ENCODE measurements at regions not wholly inside any gene's neighbourhood (a gene's known extent, or its start where the extent isn't known, plus 50 kb on each side); places are given as distances from the start of the nearest gene placed in this dataset.

GRCh38 chr2:71928734-71929481, 218.8 kb downstream of the CYP26B1 start:
- TF ChIP-seq, protein P1, sequence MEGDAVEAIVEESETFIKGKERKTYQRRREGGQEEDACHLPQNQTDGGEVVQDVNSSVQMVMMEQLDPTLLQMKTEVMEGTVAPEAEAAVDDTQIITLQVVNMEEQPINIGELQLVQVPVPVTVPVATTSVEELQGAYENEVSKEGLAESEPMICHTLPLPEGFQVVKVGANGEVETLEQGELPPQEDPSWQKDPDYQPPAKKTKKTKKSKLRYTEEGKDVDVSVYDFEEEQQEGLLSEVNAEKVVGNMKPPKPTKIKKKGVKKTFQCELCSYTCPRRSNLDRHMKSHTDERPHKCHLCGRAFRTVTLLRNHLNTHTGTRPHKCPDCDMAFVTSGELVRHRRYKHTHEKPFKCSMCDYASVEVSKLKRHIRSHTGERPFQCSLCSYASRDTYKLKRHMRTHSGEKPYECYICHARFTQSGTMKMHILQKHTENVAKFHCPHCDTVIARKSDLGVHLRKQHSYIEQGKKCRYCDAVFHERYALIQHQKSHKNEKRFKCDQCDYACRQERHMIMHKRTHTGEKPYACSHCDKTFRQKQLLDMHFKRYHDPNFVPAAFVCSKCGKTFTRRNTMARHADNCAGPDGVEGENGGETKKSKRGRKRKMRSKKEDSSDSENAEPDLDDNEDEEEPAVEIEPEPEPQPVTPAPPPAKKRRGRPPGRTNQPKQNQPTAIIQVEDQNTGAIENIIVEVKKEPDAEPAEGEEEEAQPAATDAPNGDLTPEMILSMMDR (IDR thresholded peaks at IDR 0.05; ENCODE audit: low read depth, low read length): no peak
- no peaks in the 10 kb centered on the region for H3K36me3 ChIP-seq
- H3K9me3 ChIP-seq (ENCODE audit: low read depth): no peaks in the 10 kb centered on the region
- H3K27ac ChIP-seq: no peak overlapping the region
- H3K4me3 ChIP-seq: no peak overlapping the region
- H3K27me3 ChIP-seq: no peaks in the 10 kb centered on the region
- DNase-seq (ENCODE audit: low read depth in 1 of 2, low spot score in 1 of 2): no peak
- H3K4me1 ChIP-seq (ENCODE audit: low read depth): no peaks in the 10 kb centered on the region

- Histone ChIP-seq H3K9me3 (ENCODE audit: low read depth) (no peaks in the 10 kb centered on the region), H3K27me3 (peaks cover 2% of the 10 kb centered on the region), H3K4me3 (no peak overlapping the region), H3K27ac (no peak overlapping the region), H3K36me3 (no peaks in the 10 kb centered on the region), H3K4me1 (ENCODE audit: low read depth) (no peaks in the 10 kb centered on the region)
- TF ChIP-seq, protein P1 (IDR thresholded peaks at IDR 0.05; ENCODE audit: low read depth, low read length): no peak
- no peak for DNase-seq (ENCODE audit: low read depth in 1 of 2, low spot score in 1 of 2)
Measured at GRCh38 chr2:71927757-71928715, 219.6 kb downstream of the CYP26B1 start.

DNA sequence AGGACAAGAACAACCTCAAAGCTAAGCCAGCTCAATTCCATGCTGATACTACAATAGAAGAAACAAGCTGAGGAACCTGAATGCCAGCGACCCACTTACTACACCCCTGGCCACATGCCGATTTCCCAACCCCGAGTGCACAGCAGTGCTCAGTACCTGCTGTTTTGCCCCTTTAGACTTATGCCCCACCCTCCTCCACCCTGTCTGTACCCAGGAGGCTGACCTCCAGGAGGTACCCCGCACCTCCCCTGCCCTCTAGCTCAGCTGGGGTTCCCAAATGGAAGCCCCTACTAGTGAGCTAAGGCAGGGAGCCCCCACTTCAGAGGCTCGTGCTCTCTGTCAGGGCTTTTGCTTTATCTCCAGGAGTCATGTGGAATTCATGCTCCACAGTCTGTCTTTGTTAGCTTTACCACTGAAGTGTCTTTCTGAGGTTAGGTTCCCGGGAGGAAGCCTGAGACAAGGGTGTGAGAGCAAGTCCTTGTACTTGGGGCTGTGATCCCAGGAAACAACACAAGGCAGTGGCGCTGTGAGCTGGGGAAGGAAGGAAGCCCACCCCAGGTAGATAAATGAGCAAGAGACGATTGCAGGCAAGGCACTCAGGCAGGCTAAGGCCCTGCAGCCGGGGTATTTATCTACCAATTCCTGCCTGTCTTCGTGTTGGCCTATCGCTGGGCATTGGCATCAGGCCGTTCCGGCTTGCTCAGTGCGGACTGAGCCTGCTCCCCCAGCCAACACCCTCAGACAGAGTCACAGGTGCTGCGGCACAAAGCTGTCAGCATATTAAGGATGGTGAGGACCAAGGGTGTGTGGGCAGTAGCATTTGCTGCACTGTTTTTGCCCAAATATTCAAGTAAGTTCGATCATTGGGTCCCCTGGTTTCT, 220.5 kb downstream of the CYP26B1 start:
- no peak for DNase-seq (ENCODE audit: low read depth in 1 of 2, low spot score in 1 of 2)
- H3K27ac ChIP-seq: no peak overlapping the region
- no peak overlapping the region for H3K4me3 ChIP-seq
- peaks cover 4% of the 10 kb centered on the region for H3K27me3 ChIP-seq
- H3K36me3 ChIP-seq: no peaks in the 10 kb centered on the region
- H3K9me3 ChIP-seq (ENCODE audit: low read depth): no peaks in the 10 kb centered on the region
- TF ChIP-seq, protein P1 (IDR thresholded peaks at IDR 0.05; ENCODE audit: low read depth, low read length): no peak
- H3K4me1 ChIP-seq (ENCODE audit: low read depth): no peaks in the 10 kb centered on the region

DNA sequence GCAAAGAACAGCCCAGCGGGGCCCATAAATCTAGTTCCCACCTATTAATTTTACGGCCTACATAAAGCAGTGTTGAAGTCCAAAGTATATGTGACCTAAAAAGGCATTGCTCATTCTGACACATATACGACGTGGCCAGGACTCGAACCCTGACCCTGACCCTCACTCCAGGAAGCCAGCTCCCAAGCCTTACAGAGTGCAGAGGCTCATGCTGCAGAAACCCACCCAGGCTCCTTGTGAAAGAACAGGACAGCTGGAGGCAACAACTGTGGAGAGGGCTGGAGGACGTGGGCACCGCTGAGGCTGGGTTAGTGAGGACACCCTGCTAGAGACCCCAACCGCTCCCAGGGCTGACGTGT, 221.6 kb downstream of the CYP26B1 start:
- no peak overlapping the region for H3K4me3 ChIP-seq
- TF ChIP-seq, protein P1 (IDR thresholded peaks at IDR 0.05; ENCODE audit: low read depth, low read length): no peak
- H3K4me1 ChIP-seq (ENCODE audit: low read depth): no peaks in the 10 kb centered on the region
- H3K36me3 ChIP-seq: no peaks in the 10 kb centered on the region
- H3K27me3 ChIP-seq: peaks cover 9% of the 10 kb centered on the region
- no peaks in the 10 kb centered on the region for H3K9me3 ChIP-seq (ENCODE audit: low read depth)
- no peak overlapping the region for H3K27ac ChIP-seq
- DNase-seq (ENCODE audit: low read depth in 1 of 2, low spot score in 1 of 2): no peak
